GM18499 (cell line): ENCODE measurements at regions not wholly inside any gene's neighbourhood (a gene's known extent, or its start where the extent isn't known, plus 50 kb on each side); places are given as distances from the start of the nearest gene placed in this dataset.

Experiments used
- ATAC-seq: cut with Tn5 transposase; IDR thresholded peaks from one replicate; pipeline ENCODE4 v1.9.1; 2021; ENCODE audit warnings: moderate number of reproducible peaks; ENCODE audit not compliant: insufficient read depth, unreplicated experiment

GRCh38 chr5:165242646-165243045, 1737.2 kb downstream of the MAT2B start:
- ATAC-seq = no peak

- no peak for ATAC-seq
Observed at GRCh38 chr5:165244407-165244806, 1739.0 kb downstream of the MAT2B start.

GRCh38 chr5:165258197-165258771, 1752.9 kb downstream of the MAT2B start:
- no peak for ATAC-seq

GRCh38 chr5:165260426-165260825, 1755.0 kb downstream of the MAT2B start:
- no peak for ATAC-seq

GRCh38 chr5:165263536-165263935, 1758.1 kb downstream of the MAT2B start:
- no peak for ATAC-seq

GRCh38 chr5:165266939-165267338, 1761.5 kb downstream of the MAT2B start:
- no peak for ATAC-seq

- ATAC-seq = no peak
Observed at GRCh38 chr5:165272436-165272835, 1767.0 kb downstream of the MAT2B start.

- ATAC-seq = no peak
Observed at GRCh38 chr5:165277661-165278060, 1772.2 kb downstream of the MAT2B start.

- ATAC-seq = no peak
Observed at GRCh38 chr5:165282491-165282890, 1777.1 kb downstream of the MAT2B start.

- ATAC-seq = no peak
Observed at GRCh38 chr5:165286692-165287091, 1781.3 kb downstream of the MAT2B start.

- ATAC-seq = no peak
Observed at GRCh38 chr5:165290535-165290934, 1785.1 kb downstream of the MAT2B start.

GRCh38 chr5:165296401-165297130, 1791.1 kb downstream of the MAT2B start:
- no peak for ATAC-seq

- no peak for ATAC-seq
Observed at GRCh38 chr5:165304193-165304827, 1798.9 kb downstream of the MAT2B start.

GRCh38 chr5:165305596-165305995, 1800.2 kb downstream of the MAT2B start:
- no peak for ATAC-seq

GRCh38 chr5:165309446-165309845, 1804.0 kb downstream of the MAT2B start:
- no peak for ATAC-seq

GRCh38 chr5:165310031-165310430, 1804.6 kb downstream of the MAT2B start:
- ATAC-seq = no peak

- ATAC-seq = no peak
Observed at GRCh38 chr5:165321912-165322311, 1816.5 kb downstream of the MAT2B start.

- ATAC-seq = no peak
Observed at GRCh38 chr5:165325221-165325620, 1819.8 kb downstream of the MAT2B start.

GRCh38 chr5:165327631-165328030, 1822.2 kb downstream of the MAT2B start:
- no peak for ATAC-seq

- no peak for ATAC-seq
Observed at GRCh38 chr5:165328846-165329245, 1823.4 kb downstream of the MAT2B start.

- no peak for ATAC-seq
Observed at GRCh38 chr5:165333623-165334022, 1828.2 kb downstream of the MAT2B start.

GRCh38 chr5:165334201-165334600, 1828.8 kb downstream of the MAT2B start:
- ATAC-seq = no peak
